ENCODE measurements at regions not wholly inside any gene's neighbourhood (a gene's known extent, or its start where the extent isn't known, plus 50 kb on each side); places are given as distances from the start of the nearest gene placed in this dataset.
"Not testable (repeated sequence)": the region's sequence is repeated elsewhere in the genome, so short reads cannot be mapped to it uniquely, and the experiment has no call there.

DNA sequence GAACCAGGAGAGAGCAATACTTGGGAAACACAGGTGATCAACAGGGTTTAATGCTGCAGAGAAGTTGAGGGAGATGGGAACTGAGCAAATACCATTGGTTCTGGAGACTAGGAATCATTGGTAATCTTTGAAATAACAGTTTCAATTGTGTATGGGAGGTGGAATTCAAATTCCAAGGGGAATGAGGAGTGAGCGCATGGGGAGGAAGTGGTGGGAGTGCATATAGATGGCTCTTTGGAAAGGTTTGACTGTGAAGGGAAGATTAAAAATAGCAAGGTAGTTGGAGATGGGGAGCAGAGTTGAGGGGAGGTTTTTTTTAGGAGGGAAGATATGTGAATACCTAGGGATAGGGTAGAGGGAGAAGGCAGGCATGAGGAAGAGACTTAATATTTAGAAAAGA lies 51.1 kb upstream of the ROPN1 start:
- no peak for DNase-seq (ENCODE audit: low read depth in 2 of 2)

GRCh38 chr3:124044956-124045355 lies 53.0 kb upstream of the ROPN1 start:
- no peak for DNase-seq (ENCODE audit: low read depth in 2 of 2)

DNA sequence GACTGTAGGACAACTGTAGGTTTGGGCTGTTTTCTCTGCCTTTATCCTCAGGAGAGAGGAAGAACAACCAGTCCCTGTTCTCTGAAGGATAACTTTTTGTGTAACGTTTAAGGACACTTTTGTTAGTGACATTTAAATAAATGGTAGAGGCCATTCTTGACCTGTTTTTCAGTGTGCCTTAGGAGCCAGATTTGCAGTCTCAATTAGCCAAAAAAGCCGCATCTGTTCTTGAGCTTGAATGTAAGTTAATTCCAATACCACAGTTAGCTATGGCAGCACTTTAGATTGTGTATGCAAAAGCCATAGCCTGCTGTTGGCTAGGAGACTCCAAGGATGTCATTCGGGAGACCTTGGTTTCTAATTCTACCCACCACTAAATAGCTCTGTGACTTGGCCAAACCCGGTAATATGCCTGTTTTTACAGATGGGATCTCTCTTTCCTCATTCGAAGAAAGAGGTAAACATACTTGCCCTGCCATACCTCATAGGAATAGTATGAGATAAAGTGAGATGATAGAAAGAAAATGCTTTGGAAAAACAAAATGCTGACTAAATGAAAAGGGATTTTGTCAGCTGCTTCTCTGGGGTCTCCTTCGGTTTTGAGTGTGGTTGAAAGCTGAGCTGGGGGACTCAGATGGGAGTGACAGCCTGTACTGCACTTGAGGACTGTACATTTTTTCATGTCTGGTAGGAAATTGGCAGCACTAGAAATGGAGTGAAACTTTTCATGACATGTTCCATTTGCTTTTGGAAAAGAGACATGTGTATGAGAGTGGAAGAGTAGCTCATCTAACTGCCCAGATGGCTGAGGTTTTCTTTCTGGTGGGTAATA lies 57.3 kb upstream of the ROPN1 start:
- DNase-seq (ENCODE audit: low read depth in 2 of 2) = no peak

DNA sequence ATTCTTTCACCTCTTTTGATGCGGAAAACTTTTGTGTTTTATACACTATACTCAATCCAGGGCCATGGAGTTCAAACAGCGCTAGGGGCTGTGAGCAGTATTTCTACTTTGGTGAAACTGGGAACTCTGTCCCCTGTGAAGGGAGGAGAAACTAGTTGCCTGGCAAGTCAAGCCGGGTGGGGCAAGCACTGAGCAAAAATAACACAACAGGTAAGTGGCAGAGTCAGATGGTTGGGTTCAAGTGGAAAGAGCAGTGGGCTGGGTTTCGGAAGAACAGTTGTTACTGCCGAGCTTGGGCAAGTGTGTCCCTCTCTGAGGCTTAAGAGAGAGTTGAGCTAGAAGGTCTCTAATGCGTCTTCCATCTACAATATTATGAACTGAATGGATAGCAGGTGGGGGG lies 59.7 kb upstream of the ROPN1 start:
- DNase-seq (ENCODE audit: low read depth in 2 of 2) = no peak

DNA sequence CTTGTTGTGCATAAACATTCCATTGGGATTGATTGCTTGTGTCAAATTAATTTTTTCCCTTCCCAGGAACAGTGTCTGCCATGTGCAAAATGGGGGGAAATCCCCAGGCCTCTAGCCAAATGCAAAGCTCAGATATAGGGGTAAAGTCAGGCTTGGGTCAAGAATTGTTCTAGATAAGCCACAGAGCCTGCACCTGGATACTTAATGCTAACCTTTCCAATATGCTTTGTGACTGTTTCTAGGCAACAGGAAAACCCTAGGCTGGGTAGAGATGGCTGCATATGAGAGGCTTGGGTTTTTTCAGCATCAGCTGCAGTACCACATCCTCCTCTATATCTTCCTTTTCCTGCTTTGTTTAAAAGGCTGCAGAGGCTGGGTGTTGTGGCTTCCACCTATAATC lies 61.9 kb upstream of the ROPN1 start:
- DNase-seq (ENCODE audit: low read depth in 2 of 2) = no peak

GRCh38 chr3:124056846-124057245 lies 64.9 kb upstream of the ROPN1 start:
- DNase-seq (ENCODE audit: low read depth in 2 of 2) = no peak

- no peak for DNase-seq (ENCODE audit: low read depth in 2 of 2)
Measured at GRCh38 chr3:124057420-124057819, 65.5 kb upstream of the ROPN1 start.

GRCh38 chr3:124059580-124059979 lies 67.7 kb upstream of the ROPN1 start:
- no peak for DNase-seq (ENCODE audit: low read depth in 2 of 2)

- DNase-seq (ENCODE audit: low read depth in 2 of 2) = no peak
Measured at GRCh38 chr3:124063197-124063909, 71.4 kb upstream of the ROPN1 start.

- DNase-seq (ENCODE audit: low read depth in 2 of 2) = no peak
Measured at GRCh38 chr3:124064050-124064449, 72.1 kb upstream of the ROPN1 start.

DNA sequence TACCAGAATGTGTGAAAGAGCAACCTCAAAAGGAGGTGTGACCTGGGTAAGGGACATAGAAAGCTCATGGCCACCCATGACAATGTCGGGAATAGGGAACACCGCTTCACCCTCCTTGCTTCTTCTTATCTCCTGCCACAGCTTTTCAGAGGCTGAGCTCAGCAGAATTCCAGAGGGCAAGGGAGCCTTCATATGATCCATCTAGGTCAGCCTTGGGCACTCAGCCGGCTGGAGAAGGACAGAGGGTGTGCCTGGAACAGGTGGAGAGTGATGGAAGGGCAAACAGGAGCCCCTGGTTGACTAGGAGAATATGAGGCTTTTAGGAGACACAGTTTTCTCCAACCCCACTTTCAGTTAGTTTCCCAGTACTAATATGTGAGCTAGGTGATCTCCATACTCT lies 74.6 kb upstream of the ROPN1 start:
- not testable (repeated sequence) for DNase-seq (ENCODE audit: low read depth in 2 of 2)

DNA sequence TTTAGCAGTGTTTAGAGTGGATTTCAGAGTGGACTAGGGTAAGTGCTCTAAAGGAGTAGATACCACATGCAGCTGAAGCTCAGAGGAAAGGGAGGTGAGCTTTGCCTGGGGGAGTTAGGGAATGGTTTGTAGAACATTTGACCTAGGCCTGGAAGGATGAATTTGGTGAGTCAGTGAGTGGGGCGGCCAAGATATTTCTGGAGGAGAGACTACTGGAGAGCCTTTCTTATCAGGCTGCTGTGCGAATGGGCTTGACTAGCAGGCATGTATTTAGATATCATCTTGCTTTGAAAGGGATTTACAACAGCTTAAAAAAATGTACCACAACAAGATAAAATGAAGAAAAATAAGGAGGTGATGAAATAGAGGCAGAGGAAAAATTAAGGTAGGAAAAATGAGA lies 77.8 kb upstream of the ROPN1 start:
- DNase-seq (ENCODE audit: low read depth in 2 of 2) = not testable (repeated sequence)

GRCh38 chr3:124075090-124075489 lies 83.2 kb upstream of the ROPN1 start:
- DNase-seq (ENCODE audit: low read depth in 2 of 2) = not testable (repeated sequence)

DNA sequence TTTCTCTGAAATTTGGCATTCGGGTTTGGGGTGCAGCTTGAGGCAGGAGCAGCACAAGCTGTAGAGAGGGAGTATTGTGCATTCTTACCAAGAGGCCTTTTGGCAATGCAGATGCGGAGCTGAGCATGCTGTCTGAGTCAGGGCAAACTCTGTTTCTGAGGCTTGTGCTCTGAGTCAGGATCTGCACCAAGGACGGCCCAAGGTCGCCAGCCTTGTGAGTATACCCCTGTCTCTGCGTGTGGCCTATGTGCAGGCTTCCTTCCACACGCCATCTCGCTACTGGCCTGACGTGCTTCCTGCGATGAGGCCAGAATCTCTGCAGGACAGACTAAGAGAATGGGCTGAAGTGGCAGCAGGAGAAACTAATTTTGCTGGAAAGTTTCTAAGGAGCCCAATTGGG lies 83.8 kb upstream of the ROPN1 start:
- DNase-seq (ENCODE audit: low read depth in 2 of 2) = no peak

DNA sequence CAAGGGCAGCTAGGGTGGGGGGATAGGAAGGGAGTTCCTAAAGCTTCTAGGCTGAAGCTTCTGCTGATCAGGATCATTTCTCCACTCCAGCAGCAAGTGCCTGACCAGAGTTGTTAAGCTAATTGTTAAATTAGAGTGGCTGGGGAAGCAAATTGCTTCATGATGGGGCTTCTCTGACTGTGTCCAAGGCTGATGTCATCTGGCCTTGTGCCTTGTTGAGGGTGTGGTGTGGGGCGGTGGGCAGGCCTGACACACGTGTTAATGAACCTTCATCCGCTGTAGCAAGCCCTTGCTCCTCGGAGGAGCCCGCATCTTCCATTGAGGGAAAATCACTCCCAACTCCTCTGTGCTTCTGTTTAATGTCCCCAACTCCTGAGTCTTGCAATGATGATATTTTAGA lies 84.3 kb upstream of the ROPN1 start:
- no peak for DNase-seq (ENCODE audit: low read depth in 2 of 2)

GRCh38 chr3:124078953-124079911 lies 87.3 kb upstream of the ROPN1 start:
- no peak for DNase-seq (ENCODE audit: low read depth in 2 of 2)

- DNase-seq (ENCODE audit: low read depth in 2 of 2) = no peak
Measured at GRCh38 chr3:124079912-124080276, 88.0 kb upstream of the ROPN1 start.

- no peak for DNase-seq (ENCODE audit: low read depth in 2 of 2)
Measured at GRCh38 chr3:124082343-124082742, 90.4 kb upstream of the ROPN1 start.

DNA sequence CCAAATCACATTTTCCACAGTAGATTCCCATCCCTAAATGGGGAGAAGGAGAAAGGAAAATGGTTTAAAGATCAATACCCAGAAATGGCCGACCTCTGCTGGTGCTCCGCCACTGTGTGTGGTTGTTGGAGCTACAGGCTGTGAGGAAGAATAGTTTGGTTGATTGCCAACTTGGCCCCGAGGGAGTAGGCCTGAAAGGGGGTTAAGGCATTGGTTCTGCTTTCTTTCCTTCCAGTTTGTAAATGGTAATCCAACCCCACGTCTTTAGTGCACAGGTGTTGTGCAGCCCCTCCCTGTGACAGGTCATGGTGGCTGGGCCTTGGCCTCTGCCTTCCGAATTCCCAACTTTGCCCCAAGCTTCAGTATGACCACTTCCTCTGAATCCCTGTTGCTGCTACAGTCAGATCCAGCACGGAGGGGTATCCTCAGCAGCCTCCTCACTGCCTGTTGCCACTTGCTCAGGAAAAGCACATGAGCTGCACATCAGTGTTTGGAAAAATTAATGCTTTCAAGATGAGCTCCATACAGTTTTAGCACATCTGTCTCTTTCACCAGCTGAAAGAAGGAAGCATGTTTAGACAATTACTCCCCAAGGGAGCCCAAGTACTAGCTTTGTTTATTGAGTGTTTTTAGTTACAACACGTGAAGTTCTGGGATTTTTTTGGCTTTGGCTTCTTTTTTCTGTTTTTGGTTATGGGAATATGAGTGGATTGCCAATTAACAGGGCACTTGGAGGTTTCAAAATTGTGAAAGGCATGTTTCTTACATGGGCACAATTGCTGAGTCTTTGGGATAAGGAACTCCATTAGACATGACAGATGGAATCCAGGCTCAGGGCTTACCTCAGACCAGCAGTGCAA lies 92.3 kb upstream of the ROPN1 start:
- DNase-seq (ENCODE audit: low read depth in 2 of 2) = no peak

DNA sequence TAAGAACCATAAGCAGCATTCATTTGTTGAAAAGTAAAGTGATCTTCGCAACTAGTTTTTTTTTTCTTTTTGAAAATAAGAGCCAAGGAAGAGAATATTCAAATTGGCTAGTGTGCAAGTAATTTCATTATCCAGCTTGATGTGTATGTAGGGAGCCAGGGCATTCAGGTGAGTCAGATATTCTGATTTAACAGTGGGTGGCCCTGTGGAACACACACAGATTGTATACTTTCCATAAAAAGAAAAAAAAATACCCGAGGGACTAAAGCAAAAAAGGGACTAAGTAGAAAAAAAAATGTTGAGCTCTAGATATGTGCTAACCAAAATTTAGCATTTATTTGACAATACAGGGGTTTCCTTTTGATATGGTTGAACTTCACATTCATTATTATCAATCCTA lies 96.9 kb upstream of the ROPN1 start:
- DNase-seq (ENCODE audit: low read depth in 2 of 2) = no peak

DNA sequence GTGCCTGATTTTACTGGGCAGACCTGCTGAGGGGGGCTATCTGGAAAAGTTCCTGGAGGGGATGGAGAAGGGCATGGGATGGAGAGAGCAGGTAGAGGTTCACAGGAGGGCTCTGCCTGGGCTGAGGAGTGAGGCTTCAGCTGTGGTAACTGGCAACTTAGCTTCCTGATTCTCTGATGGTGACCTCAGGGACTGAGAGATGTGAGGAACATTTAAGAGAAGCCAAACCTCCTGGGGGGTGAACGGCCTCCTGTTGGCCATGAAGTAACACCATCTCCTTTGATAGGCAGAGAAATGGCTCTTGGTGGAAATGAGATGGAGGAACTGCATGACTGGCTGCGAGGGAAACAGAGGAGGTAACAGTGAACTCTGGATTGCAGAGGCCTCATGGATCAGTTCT lies 97.3 kb upstream of the ROPN1 start:
- no peak for DNase-seq (ENCODE audit: low read depth in 2 of 2)
